NB4 (cell line): ENCODE measurements at regions not wholly inside any gene's neighbourhood (a gene's known extent, or its start where the extent isn't known, plus 50 kb on each side); places are given as distances from the start of the nearest gene placed in this dataset.

Experiments used
- POLR2A ChIP-seq: IDR thresholded peaks from 2 replicates; pipeline ENCODE4 v1.6.1; 2011; ENCODE audit warnings: mild to moderate bottlenecking; ENCODE audit not compliant: insufficient read length; ENCODE audit errors: extremely low read depth
- TF ChIP-seq, protein P1 (sequence below): IDR thresholded peaks from one replicate; pipeline ENCODE4 v1.5.1; 2012; ENCODE audit warnings: low read depth, low read length

DNA sequence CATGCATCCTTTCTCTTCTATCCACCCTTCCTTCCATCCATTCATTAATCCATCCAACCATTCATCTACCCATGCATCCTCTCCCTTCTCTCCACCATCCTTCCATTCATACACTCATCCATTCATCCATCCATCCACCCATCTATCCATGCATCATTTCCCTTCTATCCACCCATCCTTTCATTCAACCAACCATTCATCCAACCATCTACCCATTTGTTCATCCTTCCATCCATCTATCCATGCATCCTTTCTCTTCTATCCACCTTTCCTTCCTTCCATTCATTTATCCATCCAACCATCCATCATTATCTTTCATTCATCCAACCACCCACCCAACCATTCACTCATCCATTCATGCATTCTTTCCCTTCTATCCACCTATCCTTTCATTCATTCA, 188.4 kb downstream of the NPHP4 start:
- TF ChIP-seq, protein P1, sequence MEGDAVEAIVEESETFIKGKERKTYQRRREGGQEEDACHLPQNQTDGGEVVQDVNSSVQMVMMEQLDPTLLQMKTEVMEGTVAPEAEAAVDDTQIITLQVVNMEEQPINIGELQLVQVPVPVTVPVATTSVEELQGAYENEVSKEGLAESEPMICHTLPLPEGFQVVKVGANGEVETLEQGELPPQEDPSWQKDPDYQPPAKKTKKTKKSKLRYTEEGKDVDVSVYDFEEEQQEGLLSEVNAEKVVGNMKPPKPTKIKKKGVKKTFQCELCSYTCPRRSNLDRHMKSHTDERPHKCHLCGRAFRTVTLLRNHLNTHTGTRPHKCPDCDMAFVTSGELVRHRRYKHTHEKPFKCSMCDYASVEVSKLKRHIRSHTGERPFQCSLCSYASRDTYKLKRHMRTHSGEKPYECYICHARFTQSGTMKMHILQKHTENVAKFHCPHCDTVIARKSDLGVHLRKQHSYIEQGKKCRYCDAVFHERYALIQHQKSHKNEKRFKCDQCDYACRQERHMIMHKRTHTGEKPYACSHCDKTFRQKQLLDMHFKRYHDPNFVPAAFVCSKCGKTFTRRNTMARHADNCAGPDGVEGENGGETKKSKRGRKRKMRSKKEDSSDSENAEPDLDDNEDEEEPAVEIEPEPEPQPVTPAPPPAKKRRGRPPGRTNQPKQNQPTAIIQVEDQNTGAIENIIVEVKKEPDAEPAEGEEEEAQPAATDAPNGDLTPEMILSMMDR: no peak
- TF ChIP-seq POLR2A: no peak
